Amniotic epithelial cell (primary cell): ENCODE measurements at regions not wholly inside any gene's neighbourhood (a gene's known extent, or its start where the extent isn't known, plus 50 kb on each side); places are given as distances from the start of the nearest gene placed in this dataset.

Source experiments
- DNase-seq: peaks from one replicate; pipeline ENCODE4 v3.0.0-alpha.2; 2010; ENCODE audit warnings: low read depth

DNA sequence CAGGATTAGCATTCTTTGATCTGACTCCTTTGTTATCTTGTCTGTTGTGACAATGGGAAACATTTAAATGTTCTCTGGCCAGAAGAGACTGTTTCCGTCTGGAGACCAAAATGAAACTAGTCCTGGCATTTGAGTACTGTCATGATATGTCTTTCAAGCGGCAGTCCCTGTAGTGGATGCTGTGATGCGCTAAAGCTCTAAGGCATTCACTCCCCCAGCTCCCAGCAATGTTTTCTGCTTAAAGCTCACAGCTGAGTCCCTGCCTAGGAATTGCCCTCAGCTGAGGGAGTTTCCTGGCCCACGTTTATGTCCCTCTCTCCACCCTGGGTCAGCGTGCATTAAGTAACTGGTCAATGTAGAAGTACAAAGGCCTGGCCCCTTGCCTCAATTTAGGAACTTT is 109.4 kb downstream of the UCHL5 start:
- peak; percentile 55 for DNase-seq

- no peak for DNase-seq
These were observed 108.2 kb downstream of the UCHL5 start for GRCh38 chr1:192950926-192951325.

- peak; percentile 97 for DNase-seq
These were observed 107.3 kb downstream of the UCHL5 start for GRCh38 chr1:192951691-192952460.

- peak; percentile 55 for DNase-seq
These were observed 106.5 kb downstream of the UCHL5 start for GRCh38 chr1:192952646-192953045.

DNA sequence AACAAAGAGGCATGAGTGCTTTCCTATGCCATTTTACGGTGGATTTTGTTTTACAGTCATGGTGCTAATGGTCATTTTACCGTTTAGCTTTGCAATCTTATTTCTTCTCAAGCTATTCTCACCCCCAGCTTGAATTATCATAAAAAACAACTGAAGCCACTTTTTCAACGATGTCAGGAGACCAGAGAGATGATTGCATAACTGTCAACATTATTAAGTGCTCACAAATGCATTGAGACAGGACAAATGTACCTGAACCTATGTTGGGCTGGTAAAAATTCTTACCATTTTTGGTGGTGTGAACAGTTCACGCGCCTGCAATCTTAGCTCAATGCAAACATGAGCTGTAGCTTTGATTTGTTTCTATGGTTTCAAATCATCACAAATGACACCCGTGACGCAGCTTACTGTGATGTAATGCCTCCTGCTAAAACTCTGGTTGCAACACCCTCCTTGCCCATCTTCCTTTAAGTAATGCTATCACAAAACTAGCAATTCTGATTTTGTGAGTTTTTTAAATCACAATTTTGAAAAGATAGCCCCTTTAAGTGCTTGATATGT is 104.4 kb downstream of the UCHL5 start:
- peak; percentile 74 for DNase-seq

DNA sequence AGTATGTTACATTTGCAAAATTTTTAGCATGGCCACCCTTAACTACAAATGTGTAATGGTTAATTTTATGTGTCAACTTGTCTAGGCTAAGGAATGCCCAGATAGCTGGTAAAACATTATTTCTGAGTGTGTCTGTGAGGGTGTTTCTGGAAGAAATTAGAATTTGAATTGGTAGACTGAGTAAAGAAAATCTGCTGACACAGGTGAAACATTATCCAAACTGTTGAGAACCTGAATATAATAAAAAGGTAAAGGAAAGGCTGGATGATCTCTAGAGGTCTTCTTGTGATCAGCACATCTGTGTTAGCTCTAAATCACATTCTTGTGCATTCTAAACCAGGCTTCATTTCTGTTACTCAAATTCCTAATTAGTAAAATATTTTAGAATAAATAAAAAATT is 100.8 kb downstream of the UCHL5 start:
- DNase-seq, result no peak

GRCh38 chr1:192958871-192959270 is 100.3 kb downstream of the UCHL5 start:
- DNase-seq, result no peak

DNA sequence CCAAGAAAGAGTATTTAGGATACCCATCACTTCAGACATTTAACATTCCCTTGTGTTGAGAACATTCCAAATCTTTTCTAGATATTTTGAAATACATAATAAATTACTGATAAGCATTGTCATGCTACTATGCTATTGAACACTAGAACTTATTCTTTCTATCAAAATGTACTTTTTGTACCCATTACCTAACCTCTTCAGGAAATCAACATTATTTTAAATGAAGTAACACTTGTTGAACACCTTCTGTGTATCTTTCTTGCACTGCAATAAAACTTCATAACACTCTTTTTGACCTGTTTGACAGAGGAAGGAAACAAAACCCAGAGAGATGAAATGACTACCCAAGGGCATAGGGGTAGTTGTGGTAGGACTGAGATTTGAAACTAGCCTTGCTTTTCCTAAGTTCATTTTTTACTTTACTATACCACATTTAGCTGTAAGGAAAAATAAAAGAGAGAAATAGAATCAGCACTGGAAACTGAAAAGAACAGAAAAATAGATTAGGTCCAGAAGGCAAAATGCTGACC is 99.4 kb downstream of the UCHL5 start:
- DNase-seq, result peak; percentile 64
